HG03521 (cell line): ENCODE measurements at regions not wholly inside any gene's neighbourhood (a gene's known extent, or its start where the extent isn't known, plus 50 kb on each side); places are given as distances from the start of the nearest gene placed in this dataset.
"Not testable (repeated sequence)": the region's sequence is repeated elsewhere in the genome, so short reads cannot be mapped to it uniquely, and the experiment has no call there.

Experiments used
- ATAC-seq: cut with Tn5 transposase; IDR thresholded peaks from one replicate; pipeline ENCODE4 v1.9.1; 2021; ENCODE audit warnings: mild to moderate bottlenecking, moderate library complexity; ENCODE audit not compliant: unreplicated experiment

- ATAC-seq = no peak
Observed at GRCh38 chr11:129631201-129631600, 184.4 kb upstream of the TMEM45B start.

GRCh38 chr11:129636926-129637325 lies 178.7 kb upstream of the TMEM45B start:
- no peak for ATAC-seq

- no peak for ATAC-seq
Observed at GRCh38 chr11:129637473-129637872, 178.2 kb upstream of the TMEM45B start.

- no peak for ATAC-seq
Observed at GRCh38 chr11:129637983-129638776, 177.5 kb upstream of the TMEM45B start.

- ATAC-seq = no peak
Observed at GRCh38 chr11:129639300-129639699, 176.3 kb upstream of the TMEM45B start.

- no peak for ATAC-seq
Observed at GRCh38 chr11:129640671-129641070, 175.0 kb upstream of the TMEM45B start.

- no peak for ATAC-seq
Observed at GRCh38 chr11:129643031-129643721, 172.5 kb upstream of the TMEM45B start.

- ATAC-seq = no peak
Observed at GRCh38 chr11:129644326-129644725, 171.3 kb upstream of the TMEM45B start.

GRCh38 chr11:129645943-129646342 lies 169.7 kb upstream of the TMEM45B start:
- no peak for ATAC-seq

- ATAC-seq = not testable (repeated sequence)
Observed at GRCh38 chr11:129650044-129650443, 165.6 kb upstream of the TMEM45B start.

- no peak for ATAC-seq
Observed at GRCh38 chr11:129652835-129653234, 162.8 kb upstream of the TMEM45B start.

- no peak for ATAC-seq
Observed at GRCh38 chr11:129655247-129655832, 160.3 kb upstream of the TMEM45B start.

GRCh38 chr11:129657866-129658525 lies 157.7 kb upstream of the TMEM45B start:
- ATAC-seq = no peak

- ATAC-seq = no peak
Observed at GRCh38 chr11:129658526-129658867, 157.2 kb upstream of the TMEM45B start.

GRCh38 chr11:129680907-129681306 lies 134.7 kb upstream of the TMEM45B start:
- no peak for ATAC-seq

- ATAC-seq = no peak
Observed at GRCh38 chr11:129681344-129682114, 134.1 kb upstream of the TMEM45B start.

GRCh38 chr11:129686269-129686668 lies 129.4 kb upstream of the TMEM45B start:
- ATAC-seq = no peak

- no peak for ATAC-seq
Observed at GRCh38 chr11:129691142-129691541, 124.5 kb upstream of the TMEM45B start.

- no peak for ATAC-seq
Observed at GRCh38 chr11:129694538-129694937, 121.1 kb upstream of the TMEM45B start.

- ATAC-seq = no peak
Observed at GRCh38 chr11:129694966-129695365, 120.7 kb upstream of the TMEM45B start.
